ENCODE measurements at regions not wholly inside any gene's neighbourhood (a gene's known extent, or its start where the extent isn't known, plus 50 kb on each side); places are given as distances from the start of the nearest gene placed in this dataset.

- peak; percentile 48 for DNase-seq
- Mint-ChIP-seq H3K9me3 (ENCODE audit: low read depth, unreplicated experiment) (no peaks in the 10 kb centered on the region), H3K4me3 (ENCODE audit: low read depth, unreplicated experiment) (peak overlapping the region; percentile 15), H3K27me3 (ENCODE audit: unreplicated experiment) (no peaks in the 10 kb centered on the region), H3K36me3 (ENCODE audit: insufficient read depth, unreplicated experiment) (peaks cover 10% of the 10 kb centered on the region), H3K4me1 (ENCODE audit: low read depth, unreplicated experiment) (peaks cover 20% of the 10 kb centered on the region), H3K27ac (ENCODE audit: unreplicated experiment) (peak overlapping the region; percentile 89)
- TF ChIP-seq, protein P1, sequence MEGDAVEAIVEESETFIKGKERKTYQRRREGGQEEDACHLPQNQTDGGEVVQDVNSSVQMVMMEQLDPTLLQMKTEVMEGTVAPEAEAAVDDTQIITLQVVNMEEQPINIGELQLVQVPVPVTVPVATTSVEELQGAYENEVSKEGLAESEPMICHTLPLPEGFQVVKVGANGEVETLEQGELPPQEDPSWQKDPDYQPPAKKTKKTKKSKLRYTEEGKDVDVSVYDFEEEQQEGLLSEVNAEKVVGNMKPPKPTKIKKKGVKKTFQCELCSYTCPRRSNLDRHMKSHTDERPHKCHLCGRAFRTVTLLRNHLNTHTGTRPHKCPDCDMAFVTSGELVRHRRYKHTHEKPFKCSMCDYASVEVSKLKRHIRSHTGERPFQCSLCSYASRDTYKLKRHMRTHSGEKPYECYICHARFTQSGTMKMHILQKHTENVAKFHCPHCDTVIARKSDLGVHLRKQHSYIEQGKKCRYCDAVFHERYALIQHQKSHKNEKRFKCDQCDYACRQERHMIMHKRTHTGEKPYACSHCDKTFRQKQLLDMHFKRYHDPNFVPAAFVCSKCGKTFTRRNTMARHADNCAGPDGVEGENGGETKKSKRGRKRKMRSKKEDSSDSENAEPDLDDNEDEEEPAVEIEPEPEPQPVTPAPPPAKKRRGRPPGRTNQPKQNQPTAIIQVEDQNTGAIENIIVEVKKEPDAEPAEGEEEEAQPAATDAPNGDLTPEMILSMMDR (IDR thresholded peaks at IDR 0.05; ENCODE audit: unreplicated experiment), result no peak
- CTCF ChIA-PET, result interaction anchor here (0.6 kb wide), 1 partner anchor 96 kb away, joined by 5 read pairs; no protein-coding TSS in a partner anchor
- BruUV-seq (replicated peaks), result no TSS peak
- intact Hi-C loops (cut with micrococcal nuclease; ENCODE audit: unreplicated experiment), result no loop called here
Measured at GRCh38 chr17:62860962-62861873, 53.1 kb upstream of the MARCHF10 start.

DNA sequence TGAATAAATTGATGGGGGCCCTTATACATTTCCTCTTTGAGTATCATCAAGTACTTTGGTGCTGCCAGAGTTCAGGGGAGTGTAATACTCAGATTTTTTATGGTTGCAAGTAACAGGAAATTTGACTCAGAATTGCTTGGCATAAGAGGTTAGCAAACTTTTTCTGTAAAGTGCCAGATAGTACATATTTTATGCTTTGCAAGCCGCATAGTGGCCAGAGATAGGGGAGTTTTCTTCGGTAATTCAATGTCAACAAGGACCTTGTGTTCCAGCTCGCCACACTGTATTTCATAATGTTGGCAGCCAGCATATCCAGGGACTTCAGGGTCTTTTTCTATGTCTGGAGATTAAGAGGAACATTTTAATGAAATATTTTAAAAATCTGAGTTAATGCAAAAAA lies 51.0 kb upstream of the MARCHF10 start:
- TF ChIP-seq, protein P1 (IDR thresholded peaks at IDR 0.05; ENCODE audit: unreplicated experiment), result no peak
- Mint-ChIP-seq H3K36me3 (ENCODE audit: insufficient read depth, unreplicated experiment) (peaks cover 10% of the 10 kb centered on the region), H3K4me1 (ENCODE audit: low read depth, unreplicated experiment) (peaks cover 20% of the 10 kb centered on the region), H3K27me3 (ENCODE audit: unreplicated experiment) (no peaks in the 10 kb centered on the region), H3K27ac (ENCODE audit: unreplicated experiment) (no peak overlapping the region), H3K9me3 (ENCODE audit: low read depth, unreplicated experiment) (no peaks in the 10 kb centered on the region), H3K4me3 (ENCODE audit: low read depth, unreplicated experiment) (no peak overlapping the region)
- DNase-seq, result no peak
- no TSS peak for BruUV-seq (replicated peaks)
- CTCF ChIA-PET, result no interaction called here
- intact Hi-C loops (cut with micrococcal nuclease; ENCODE audit: unreplicated experiment), result no loop called here
